ENCODE measurements at regions not wholly inside any gene's neighbourhood (a gene's known extent, or its start where the extent isn't known, plus 50 kb on each side); places are given as distances from the start of the nearest gene placed in this dataset.

GRCh38 chr4:24114444-24114843, 224.6 kb upstream of the PPARGC1A start:
- Histone ChIP-seq H3K27me3 (ENCODE audit: control insufficient read depth in 4 of 4, insufficient read depth in 4 of 4, low read length in 3 of 4) (no peaks in the 10 kb centered on the region), H3K4me3 (ENCODE audit: low read depth in 1 of 3, low read length in 3 of 3) (no peak overlapping the region)
- 65% methylated on average over 4 of the region's 4 CpGs for WGBS

GRCh38 chr4:24112466-24112865, 222.6 kb upstream of the PPARGC1A start:
- no peaks in the 10 kb centered on the region for H3K9me3 ChIP-seq (ENCODE audit: control insufficient read depth in 4 of 4, low read length in 3 of 4)
- H3K27ac ChIP-seq (ENCODE audit: low read depth in 1 of 2, low read length in 2 of 2), result no peak overlapping the region
- peaks cover 0 to 15% (median 0%) of the 10 kb centered on the region in 4 donors for H3K4me1 ChIP-seq (ENCODE audit: control insufficient read depth in 4 of 4, insufficient read depth in 4 of 4, low read length in 3 of 4)
- no peak overlapping the region for H3K4me3 ChIP-seq (ENCODE audit: low read depth in 1 of 3, low read length in 3 of 3)
- TF ChIP-seq YY1 (IDR thresholded peaks at IDR 0.05) (no peak), ZBTB33 (IDR thresholded peaks at IDR 0.05) (no peak), TAF1 (conservative IDR thresholded peaks at IDR 0.05) (no peak), RXRA (IDR thresholded peaks at IDR 0.05) (no peak)
- no peak overlapping the region for H3K9ac ChIP-seq (ENCODE audit: low read depth in 1 of 2, low read length in 2 of 2)
- DNase-seq (ENCODE audit: low spot score), result no peak
- WGBS, result 95% methylated on average over 2 of the region's 2 CpGs
- no peaks in the 10 kb centered on the region for H3K36me3 ChIP-seq (ENCODE audit: control insufficient read depth in 4 of 4, insufficient read depth in 3 of 4, low read depth in 1 of 4, low read length in 3 of 4)
- no peaks in the 10 kb centered on the region for H3K27me3 ChIP-seq (ENCODE audit: control insufficient read depth in 4 of 4, insufficient read depth in 4 of 4, low read length in 3 of 4)

More at GRCh38 chr4:24114444-24114843, 224.6 kb upstream of the PPARGC1A start:
- no peak for DNase-seq (ENCODE audit: low spot score)
- Histone ChIP-seq H3K36me3 (ENCODE audit: control insufficient read depth in 4 of 4, insufficient read depth in 3 of 4, low read depth in 1 of 4, low read length in 3 of 4) (no peaks in the 10 kb centered on the region), H3K9ac (ENCODE audit: low read depth in 1 of 2, low read length in 2 of 2) (no peak overlapping the region), H3K4me1 (ENCODE audit: control insufficient read depth in 4 of 4, insufficient read depth in 4 of 4, low read length in 3 of 4) (peaks cover 0 to 15% (median 0%) of the 10 kb centered on the region in 4 donors), H3K9me3 (ENCODE audit: control insufficient read depth in 4 of 4, low read length in 3 of 4) (no peaks in the 10 kb centered on the region), H3K27ac (ENCODE audit: low read depth in 1 of 2, low read length in 2 of 2) (no peak overlapping the region)
- TF ChIP-seq RXRA (IDR thresholded peaks at IDR 0.05) (peak in 1 of 2 donors; percentile 29), HNF4A (conservative IDR thresholded peaks at IDR 0.05) (peak; percentile 67 to 79), SP1 (IDR thresholded peaks at IDR 0.05) (peak; percentile 54), YY1 (IDR thresholded peaks at IDR 0.05) (peak; percentile 34), NR2F2 (IDR thresholded peaks at IDR 0.05) (no peak)

GRCh38 chr4:24108567-24108966, 218.7 kb upstream of the PPARGC1A start:
- H3K4me3 ChIP-seq (ENCODE audit: low read depth in 1 of 3, low read length in 3 of 3), result no peak overlapping the region
- no peak for DNase-seq (ENCODE audit: low spot score)
- TF ChIP-seq ZBTB33 (IDR thresholded peaks at IDR 0.05), result no peak
- no peak for TF ChIP-seq TAF1 (conservative IDR thresholded peaks at IDR 0.05)
- no peak for TF ChIP-seq FOXA2 (IDR thresholded peaks at IDR 0.05)
- no peak for TF ChIP-seq REST (IDR thresholded peaks at IDR 0.05)
- no peak for TF ChIP-seq FOXA1 (IDR thresholded peaks at IDR 0.05)
- TF ChIP-seq HNF4A (conservative IDR thresholded peaks at IDR 0.05), result peak in 1 of 2 donors; percentile 13
- peaks cover 2 to 26% (median 10%) of the 10 kb centered on the region in 4 donors for H3K4me1 ChIP-seq (ENCODE audit: control insufficient read depth in 4 of 4, insufficient read depth in 4 of 4, low read length in 3 of 4)
- H3K9me3 ChIP-seq (ENCODE audit: control insufficient read depth in 4 of 4, low read length in 3 of 4), result no peaks in the 10 kb centered on the region
- H3K36me3 ChIP-seq (ENCODE audit: control insufficient read depth in 4 of 4, insufficient read depth in 3 of 4, low read depth in 1 of 4, low read length in 3 of 4), result no peaks in the 10 kb centered on the region
- 97% methylated on average over 2 of the region's 2 CpGs for WGBS
- H3K27ac ChIP-seq (ENCODE audit: low read depth in 1 of 2, low read length in 2 of 2), result no peak overlapping the region
- H3K27me3 ChIP-seq (ENCODE audit: control insufficient read depth in 4 of 4, insufficient read depth in 4 of 4, low read length in 3 of 4), result no peaks in the 10 kb centered on the region
- H3K9ac ChIP-seq (ENCODE audit: low read depth in 1 of 2, low read length in 2 of 2), result no peak overlapping the region
